HG03442 (cell line): ENCODE measurements at regions not wholly inside any gene's neighbourhood (a gene's known extent, or its start where the extent isn't known, plus 50 kb on each side); places are given as distances from the start of the nearest gene placed in this dataset.

Source experiments
- ATAC-seq: cut with Tn5 transposase; IDR thresholded peaks from one replicate; pipeline ENCODE4 v1.9.1; 2021; ENCODE audit warnings: mild to moderate bottlenecking, moderate library complexity; ENCODE audit not compliant: unreplicated experiment

GRCh38 chr11:26204839-26205238 lies 127.1 kb upstream of the ANO3 start:
- ATAC-seq: no peak

GRCh38 chr11:26219183-26220117 lies 112.5 kb upstream of the ANO3 start:
- ATAC-seq: no peak

GRCh38 chr11:26225646-26226045 lies 106.3 kb upstream of the ANO3 start:
- no peak for ATAC-seq

- peak; percentile 82 for ATAC-seq
Measured at GRCh38 chr11:26227301-26227746, 104.6 kb upstream of the ANO3 start.

- no peak for ATAC-seq
Measured at GRCh38 chr11:26227883-26228502, 103.9 kb upstream of the ANO3 start.

- ATAC-seq: no peak
Measured at GRCh38 chr11:26228778-26229177, 103.2 kb upstream of the ANO3 start.

- no peak for ATAC-seq
Measured at GRCh38 chr11:26229257-26229656, 102.7 kb upstream of the ANO3 start.

GRCh38 chr11:26229981-26230380 lies 101.9 kb upstream of the ANO3 start:
- no peak for ATAC-seq

GRCh38 chr11:26231252-26231661 lies 100.7 kb upstream of the ANO3 start:
- peak; percentile 35 for ATAC-seq

GRCh38 chr11:26234451-26234850 lies 97.5 kb upstream of the ANO3 start:
- no peak for ATAC-seq

GRCh38 chr11:26243426-26243825 lies 88.5 kb upstream of the ANO3 start:
- ATAC-seq: no peak

- ATAC-seq: no peak
Measured at GRCh38 chr11:26244207-26244606, 87.7 kb upstream of the ANO3 start.

- ATAC-seq: no peak
Measured at GRCh38 chr11:26245046-26245445, 86.9 kb upstream of the ANO3 start.

GRCh38 chr11:26247340-26247739 lies 84.6 kb upstream of the ANO3 start:
- no peak for ATAC-seq

GRCh38 chr11:26248661-26249060 lies 83.3 kb upstream of the ANO3 start:
- no peak for ATAC-seq

- no peak for ATAC-seq
Measured at GRCh38 chr11:26254378-26254777, 77.6 kb upstream of the ANO3 start.

- no peak for ATAC-seq
Measured at GRCh38 chr11:26263769-26264168, 68.2 kb upstream of the ANO3 start.

GRCh38 chr11:26264266-26264665 lies 67.7 kb upstream of the ANO3 start:
- no peak for ATAC-seq

- ATAC-seq: no peak
Measured at GRCh38 chr11:26268980-26269660, 62.8 kb upstream of the ANO3 start.

GRCh38 chr11:26271666-26272065 lies 60.3 kb upstream of the ANO3 start:
- ATAC-seq: no peak

GRCh38 chr11:26276798-26277424 lies 55.0 kb upstream of the ANO3 start:
- peak; percentile 92 for ATAC-seq
